ENCODE measurements at regions not wholly inside any gene's neighbourhood (a gene's known extent, or its start where the extent isn't known, plus 50 kb on each side); places are given as distances from the start of the nearest gene placed in this dataset.

DNA sequence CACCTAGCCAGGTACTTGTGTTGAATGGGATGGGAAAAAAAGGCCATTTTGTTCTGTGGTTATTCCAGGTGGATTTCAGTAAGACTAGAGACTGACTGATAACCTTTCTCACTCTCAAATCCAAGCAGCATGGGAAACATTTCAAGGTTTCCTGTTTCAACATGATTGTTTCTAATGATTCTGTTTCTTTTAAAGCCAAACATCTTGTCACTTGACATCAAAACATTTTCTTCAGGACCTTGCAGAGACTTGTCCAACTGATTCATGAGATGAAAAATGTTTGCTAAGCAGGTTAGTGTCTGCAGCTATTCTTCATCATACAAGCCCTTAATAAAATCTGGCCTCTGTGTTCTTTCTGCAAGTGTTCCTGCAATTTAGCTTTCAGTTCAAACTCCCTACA, 456.5 kb upstream of the CWC22 start:
- H3K4me2 ChIP-seq (ENCODE audit: unreplicated experiment), result no peak overlapping the region
- H3K9ac ChIP-seq, result no peak overlapping the region
- H3K27ac ChIP-seq, result no peak overlapping the region
- no peaks in the 10 kb centered on the region for H3K36me3 ChIP-seq (ENCODE audit: low read depth)
- no peak for DNase-seq
- H2AFZ ChIP-seq, result no peak overlapping the region
- H3K4me1 ChIP-seq (ENCODE audit: insufficient read depth), result no peaks in the 10 kb centered on the region
- no peaks in the 10 kb centered on the region for H3K79me2 ChIP-seq (ENCODE audit: insufficient read depth)
- no peaks in the 10 kb centered on the region for H3K9me3 ChIP-seq (ENCODE audit: low read depth)
- no peaks in the 10 kb centered on the region for H3F3A ChIP-seq (ENCODE audit: insufficient read depth)
- TF ChIP-seq EZH2 (IDR thresholded peaks at IDR 0.05; ENCODE audit: insufficient read depth, poor library complexity, severe bottlenecking) (no peak), EZH2phosphoT487 (IDR thresholded peaks at IDR 0.05; ENCODE audit: insufficient read depth, low read depth) (no peak)
- H3K27me3 ChIP-seq (replicated peaks; ENCODE audit: insufficient read depth), result no peaks in the 10 kb centered on the region
- no peak overlapping the region for H3K4me3 ChIP-seq
- in situ Hi-C loops (cut with MboI), result no loop called here
- no peaks in the 10 kb centered on the region; the same call in 1 of the 2 replicates for H3K9me2 ChIP-seq (ENCODE audit: insufficient read depth)
- H4K20me1 ChIP-seq (ENCODE audit: insufficient read depth), result no peaks in the 10 kb centered on the region

- Histone ChIP-seq H3K27ac (no peak overlapping the region), H3K9me3 (ENCODE audit: low read depth) (no peaks in the 10 kb centered on the region), H3K36me3 (ENCODE audit: low read depth) (no peaks in the 10 kb centered on the region), H3K9me2 (ENCODE audit: insufficient read depth) (no peaks in the 10 kb centered on the region; the same call in 1 of the 2 replicates), H3K4me3 (no peak overlapping the region), H3K4me1 (ENCODE audit: insufficient read depth) (no peaks in the 10 kb centered on the region), H3K4me2 (ENCODE audit: unreplicated experiment) (no peak overlapping the region), H3K9ac (no peak overlapping the region), H3K79me2 (ENCODE audit: insufficient read depth) (no peaks in the 10 kb centered on the region), H2AFZ (no peak overlapping the region), H4K20me1 (ENCODE audit: insufficient read depth) (no peaks in the 10 kb centered on the region), H3K27me3 (replicated peaks; ENCODE audit: insufficient read depth) (no peaks in the 10 kb centered on the region), H3F3A (ENCODE audit: insufficient read depth) (no peaks in the 10 kb centered on the region)
- in situ Hi-C loops (cut with MboI), result no loop called here
- TF ChIP-seq EZH2 (IDR thresholded peaks at IDR 0.05; ENCODE audit: insufficient read depth, poor library complexity, severe bottlenecking) (no peak), EZH2phosphoT487 (IDR thresholded peaks at IDR 0.05; ENCODE audit: insufficient read depth, low read depth) (no peak)
- 78 to 83% methylated on average over 3 of the region's 3 CpGs for WGBS, 2 experiments (ENCODE audit: low coverage in 1 of 2, low lambda C conversion rate in 2 of 2, missing lambda C conversion rate in 2 of 2)
- DNase-seq, result no peak
These were observed 454.7 kb upstream of the CWC22 start for GRCh38 chr2:180461761-180462160.

DNA sequence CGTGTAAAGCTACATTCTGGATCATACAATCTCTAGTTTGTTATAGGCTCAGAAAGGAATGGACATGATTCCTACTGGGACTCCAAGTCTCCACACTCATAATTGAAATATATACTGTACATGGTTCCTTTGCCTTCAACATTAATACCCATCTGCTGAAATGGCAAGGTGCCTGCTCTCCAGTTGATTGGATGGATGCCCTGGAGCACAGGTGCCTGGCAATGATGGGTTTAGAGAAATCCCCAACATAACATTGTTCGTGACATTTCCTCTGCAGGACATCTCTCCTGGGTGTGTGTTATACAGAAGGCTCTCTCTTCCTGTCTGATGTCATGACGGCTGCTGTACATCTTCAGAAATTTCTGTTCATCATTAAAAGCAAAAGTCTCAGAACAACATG, 449.7 kb upstream of the CWC22 start:
- Histone ChIP-seq H3K4me2 (ENCODE audit: unreplicated experiment) (no peak overlapping the region), H3K9me3 (ENCODE audit: low read depth) (no peaks in the 10 kb centered on the region), H3K4me3 (no peak overlapping the region), H2AFZ (no peak overlapping the region), H3K9me2 (ENCODE audit: insufficient read depth) (no peaks in the 10 kb centered on the region), H3K9ac (no peak overlapping the region), H3K27me3 (replicated peaks; ENCODE audit: insufficient read depth) (no peaks in the 10 kb centered on the region), H3F3A (ENCODE audit: insufficient read depth) (no peaks in the 10 kb centered on the region), H3K4me1 (ENCODE audit: insufficient read depth) (no peaks in the 10 kb centered on the region), H4K20me1 (ENCODE audit: insufficient read depth) (no peaks in the 10 kb centered on the region), H3K27ac (no peak overlapping the region), H3K79me2 (ENCODE audit: insufficient read depth) (no peaks in the 10 kb centered on the region), H3K36me3 (ENCODE audit: low read depth) (no peaks in the 10 kb centered on the region)
- WGBS, 2 experiments (ENCODE audit: low coverage in 1 of 2, low lambda C conversion rate in 2 of 2, missing lambda C conversion rate in 2 of 2), result 67 to 72% methylated on average over 3 of the region's 3 CpGs
- TF ChIP-seq EZH2phosphoT487 (IDR thresholded peaks at IDR 0.05; ENCODE audit: insufficient read depth, low read depth) (no peak), EZH2 (IDR thresholded peaks at IDR 0.05; ENCODE audit: insufficient read depth, poor library complexity, severe bottlenecking) (no peak)
- no peak for DNase-seq
- in situ Hi-C loops (cut with MboI), result no loop called here

GRCh38 chr2:180450841-180451240, 443.7 kb upstream of the CWC22 start:
- no peak overlapping the region for H2AFZ ChIP-seq
- H4K20me1 ChIP-seq (ENCODE audit: insufficient read depth), result no peaks in the 10 kb centered on the region
- H3K4me2 ChIP-seq (ENCODE audit: unreplicated experiment), result no peak overlapping the region
- H3F3A ChIP-seq (ENCODE audit: insufficient read depth), result no peaks in the 10 kb centered on the region
- H3K9me3 ChIP-seq (ENCODE audit: low read depth), result no peaks in the 10 kb centered on the region
- H3K9me2 ChIP-seq (ENCODE audit: insufficient read depth), result no peaks in the 10 kb centered on the region
- H3K27ac ChIP-seq, result no peak overlapping the region
- in situ Hi-C loops (cut with MboI), result no loop called here
- H3K4me3 ChIP-seq, result no peak overlapping the region
- no peaks in the 10 kb centered on the region for H3K36me3 ChIP-seq (ENCODE audit: low read depth)
- H3K4me1 ChIP-seq (ENCODE audit: insufficient read depth), result 0 out of 2 replicates have a peak, but pooled peaks cover 4% of the 10 kb centered on the region
- H3K79me2 ChIP-seq (ENCODE audit: insufficient read depth), result no peaks in the 10 kb centered on the region
- DNase-seq, result no peak
- no peaks in the 10 kb centered on the region for H3K27me3 ChIP-seq (replicated peaks; ENCODE audit: insufficient read depth)
- H3K9ac ChIP-seq, result no peak overlapping the region
- TF ChIP-seq EZH2phosphoT487 (IDR thresholded peaks at IDR 0.05; ENCODE audit: insufficient read depth, low read depth), result no peak
- no peak for TF ChIP-seq EZH2 (IDR thresholded peaks at IDR 0.05; ENCODE audit: insufficient read depth, poor library complexity, severe bottlenecking)

DNA sequence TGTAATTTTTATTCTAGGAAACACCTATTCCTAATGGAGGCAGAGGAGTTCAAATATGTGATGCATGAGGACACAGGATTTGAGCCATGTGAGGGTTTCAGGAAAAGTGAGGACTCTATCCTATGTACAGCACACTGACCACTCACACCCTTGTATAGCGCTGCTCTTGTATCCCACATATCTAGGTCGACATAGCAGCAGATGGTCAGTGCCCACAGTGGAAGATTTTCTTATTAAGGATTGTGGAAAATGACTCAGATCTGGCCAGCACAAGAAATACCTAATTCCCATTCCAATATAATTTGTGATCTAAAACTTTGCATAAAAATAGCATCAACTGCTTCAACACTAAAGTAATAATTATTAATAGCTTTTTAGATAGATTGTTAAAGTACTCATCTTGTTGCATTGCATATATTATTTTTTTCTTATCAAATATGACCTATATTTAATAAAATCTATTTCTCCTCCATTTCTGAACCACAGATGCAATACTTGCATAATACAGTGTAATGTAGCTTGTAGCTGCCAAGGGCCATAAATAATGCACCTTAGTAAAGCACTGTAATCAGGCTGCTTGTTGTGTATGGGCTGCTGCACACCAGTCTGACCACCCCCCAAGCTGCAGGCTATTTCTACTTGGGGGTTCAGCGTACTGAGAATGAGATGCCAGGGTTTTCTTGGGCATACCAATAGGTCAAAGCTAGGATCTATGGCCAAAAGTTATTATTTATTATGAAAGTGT, 442.2 kb upstream of the CWC22 start:
- TF ChIP-seq EZH2phosphoT487 (IDR thresholded peaks at IDR 0.05; ENCODE audit: insufficient read depth, low read depth) (no peak), EZH2 (IDR thresholded peaks at IDR 0.05; ENCODE audit: insufficient read depth, poor library complexity, severe bottlenecking) (no peak)
- Histone ChIP-seq H2AFZ (no peak overlapping the region), H3K4me2 (ENCODE audit: unreplicated experiment) (no peak overlapping the region), H3K27me3 (replicated peaks; ENCODE audit: insufficient read depth) (no peaks in the 10 kb centered on the region), H4K20me1 (ENCODE audit: insufficient read depth) (no peaks in the 10 kb centered on the region), H3F3A (ENCODE audit: insufficient read depth) (no peaks in the 10 kb centered on the region), H3K4me3 (no peak overlapping the region), H3K4me1 (ENCODE audit: insufficient read depth) (0 out of 2 replicates have a peak, but pooled peaks cover 4% of the 10 kb centered on the region), H3K27ac (no peak overlapping the region), H3K9me2 (ENCODE audit: insufficient read depth) (no peaks in the 10 kb centered on the region), H3K9me3 (ENCODE audit: low read depth) (no peaks in the 10 kb centered on the region), H3K9ac (no peak overlapping the region), H3K36me3 (ENCODE audit: low read depth) (no peaks in the 10 kb centered on the region), H3K79me2 (ENCODE audit: insufficient read depth) (no peaks in the 10 kb centered on the region)
- in situ Hi-C loops (cut with MboI), result no loop called here
- 53 to 78% methylated on average over 3 of the region's 3 CpGs for WGBS, 2 experiments (ENCODE audit: low coverage in 1 of 2, low lambda C conversion rate in 2 of 2, missing lambda C conversion rate in 2 of 2)
- DNase-seq, result peak; percentile 35
